GM19452 (cell line): ENCODE measurements at regions not wholly inside any gene's neighbourhood (a gene's known extent, or its start where the extent isn't known, plus 50 kb on each side); places are given as distances from the start of the nearest gene placed in this dataset.

ENCODE experiments used
- ATAC-seq: cut with Tn5 transposase; IDR thresholded peaks from one replicate; pipeline ENCODE4 v1.9.1; 2021; ENCODE audit not compliant: unreplicated experiment

DNA sequence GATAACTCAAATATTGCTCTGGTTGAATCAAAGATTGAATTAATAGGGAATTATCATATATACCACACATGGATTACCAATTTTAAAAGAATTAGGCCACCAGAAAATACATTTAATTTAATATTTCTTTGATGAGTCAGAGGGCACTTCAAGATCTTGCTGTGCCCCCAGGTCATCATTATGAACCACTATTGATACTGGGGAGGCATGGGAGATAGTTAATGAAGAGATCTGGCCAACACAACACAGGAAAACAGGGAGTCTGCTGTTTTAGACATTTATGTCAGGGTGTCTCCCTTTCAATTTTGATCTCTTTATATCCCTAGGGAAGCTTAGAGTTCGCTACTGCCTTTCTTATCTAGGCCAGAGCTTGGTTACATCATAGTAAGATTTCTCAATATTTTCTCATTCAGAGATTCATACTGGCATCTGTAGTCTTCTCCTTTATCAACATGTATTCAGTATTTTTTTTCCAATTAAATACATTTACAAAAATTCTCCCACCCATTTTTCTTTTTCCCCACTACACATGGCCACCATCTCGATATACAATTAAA is 158.3 kb upstream of the ZFHX3 start:
- no peak for ATAC-seq

DNA sequence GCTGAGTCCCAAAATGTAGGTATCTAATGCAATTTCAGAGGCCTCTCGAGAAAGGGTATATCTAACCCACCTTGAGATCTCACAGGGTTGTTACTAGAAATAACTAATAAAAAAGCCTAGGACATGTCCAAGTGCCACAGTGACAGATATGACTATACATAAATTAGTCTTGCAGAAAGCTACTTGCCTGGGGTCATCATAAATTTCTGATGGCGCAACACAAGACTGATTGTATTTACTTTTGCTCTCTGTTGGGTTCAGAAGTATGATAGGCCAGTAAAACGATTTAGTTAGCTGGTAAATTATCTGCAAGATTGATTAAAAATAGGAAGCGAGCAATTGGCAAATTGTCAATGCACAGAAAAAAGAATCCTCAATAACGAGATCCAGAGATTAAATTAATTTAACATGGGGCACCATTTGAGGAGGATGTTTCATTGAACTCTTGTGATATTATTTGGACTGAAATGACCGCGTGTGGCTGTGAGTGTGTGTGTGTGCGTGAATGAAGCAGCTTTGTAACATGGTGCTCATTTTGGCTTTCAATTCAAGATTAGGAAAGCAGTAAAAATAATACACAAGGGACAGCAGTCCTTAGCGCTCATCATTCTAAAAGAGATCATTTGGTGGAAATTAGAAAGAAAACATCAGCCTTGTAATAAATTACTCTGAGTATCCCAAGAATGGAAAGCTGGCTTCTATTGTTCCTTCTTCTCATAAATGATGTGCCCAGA is 157.4 kb upstream of the ZFHX3 start:
- no peak for ATAC-seq

DNA sequence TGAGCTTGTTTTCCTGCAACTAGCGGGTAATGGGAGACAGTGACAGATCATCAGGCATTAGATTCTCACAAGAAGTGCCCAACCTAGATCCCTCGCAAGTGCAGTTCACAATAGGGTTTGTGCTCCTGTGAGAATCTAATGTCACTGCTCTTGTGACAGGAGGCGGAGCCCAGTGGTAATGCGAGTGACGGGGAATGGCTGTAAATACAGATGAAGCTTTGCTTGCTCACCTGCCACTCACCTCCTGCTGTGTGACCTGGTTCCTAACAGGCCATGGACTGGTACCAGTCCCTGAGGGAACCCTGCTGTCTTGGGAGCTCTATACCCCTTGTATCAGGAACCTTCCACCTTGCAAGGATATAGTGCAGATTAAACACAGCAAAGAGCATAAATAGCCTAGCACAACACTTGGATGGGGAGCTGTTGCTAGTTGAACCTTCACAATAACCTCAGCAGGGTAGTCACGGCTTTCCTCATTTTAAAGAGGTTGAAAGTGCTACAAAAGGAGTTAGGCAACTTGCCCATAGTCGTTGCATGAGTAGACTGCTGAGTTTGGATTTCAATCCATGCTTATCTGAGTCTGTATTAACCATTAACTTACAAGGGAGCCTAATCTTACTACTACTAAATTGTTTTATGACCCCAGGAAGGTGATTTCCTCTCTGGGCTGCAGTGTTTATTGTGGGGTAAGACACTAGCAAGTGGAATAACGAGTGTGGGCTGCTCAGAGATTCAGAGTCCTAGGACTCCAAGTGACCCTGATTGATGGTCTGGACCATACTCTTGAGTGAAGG is 156.6 kb upstream of the ZFHX3 start:
- no peak for ATAC-seq

DNA sequence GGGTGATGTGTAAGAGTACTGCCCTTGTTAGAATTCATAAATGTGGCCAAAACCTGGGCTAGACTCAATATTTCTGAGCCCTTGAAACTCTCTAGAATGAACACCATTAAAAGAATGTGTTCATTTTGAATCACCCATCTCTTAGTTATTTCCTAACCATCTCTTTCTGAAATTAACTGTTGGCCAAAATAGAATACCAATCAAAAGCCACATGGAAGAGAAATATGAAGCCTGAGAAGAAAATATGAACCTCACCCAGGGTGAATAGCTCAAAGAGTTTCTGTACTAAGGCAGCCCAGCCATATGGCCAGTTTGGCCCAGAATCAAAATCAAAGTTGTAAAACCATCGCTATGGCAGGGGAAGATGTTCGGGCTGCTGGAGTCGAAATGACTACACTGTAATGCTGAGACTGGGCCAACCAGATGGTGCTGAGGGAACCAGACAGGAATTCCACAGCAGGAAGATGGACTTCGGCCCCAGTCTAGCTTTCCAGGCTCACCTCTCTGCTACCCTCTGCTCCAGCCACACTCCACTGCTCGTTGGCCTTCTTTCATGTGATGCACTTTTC is 154.3 kb upstream of the ZFHX3 start:
- no peak for ATAC-seq

DNA sequence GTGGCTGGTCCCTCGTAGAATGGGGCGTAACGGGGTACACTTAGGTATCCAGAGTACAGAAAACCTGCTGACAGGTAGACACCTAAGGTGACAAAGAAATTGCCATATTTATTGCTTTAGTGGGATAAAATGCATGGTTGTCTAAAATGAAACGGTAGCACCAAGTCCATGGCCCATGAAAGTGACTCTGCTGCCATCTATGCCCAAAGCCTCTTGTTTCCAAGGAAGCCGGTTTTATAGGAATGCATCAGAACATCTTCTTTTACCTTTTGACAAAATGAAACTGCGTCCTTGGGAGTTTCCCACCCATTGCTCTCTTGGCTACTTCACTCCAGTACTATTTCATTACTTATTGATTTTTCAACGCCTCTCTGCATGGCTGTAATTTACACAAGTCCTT is 151.3 kb upstream of the ZFHX3 start:
- ATAC-seq: no peak

DNA sequence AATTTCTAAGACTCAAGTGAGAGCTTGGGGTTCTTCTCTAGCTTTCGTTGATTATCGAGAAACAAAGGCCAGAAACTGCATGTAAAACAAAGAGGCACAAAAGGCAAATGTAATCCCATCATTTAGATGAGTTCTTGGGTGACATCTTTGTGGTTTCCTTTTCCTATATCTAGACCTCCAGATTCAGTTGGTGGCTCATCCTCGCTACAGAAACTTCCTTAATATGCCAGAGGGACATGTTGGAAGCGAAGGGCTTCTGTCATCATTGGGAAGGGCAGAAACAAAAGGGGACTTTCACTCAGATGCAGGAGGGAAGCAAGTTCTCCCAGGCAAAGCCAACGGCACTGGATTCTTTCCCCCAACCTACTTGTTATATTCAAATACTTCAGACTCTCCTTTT is 150.6 kb upstream of the ZFHX3 start:
- no peak for ATAC-seq

DNA sequence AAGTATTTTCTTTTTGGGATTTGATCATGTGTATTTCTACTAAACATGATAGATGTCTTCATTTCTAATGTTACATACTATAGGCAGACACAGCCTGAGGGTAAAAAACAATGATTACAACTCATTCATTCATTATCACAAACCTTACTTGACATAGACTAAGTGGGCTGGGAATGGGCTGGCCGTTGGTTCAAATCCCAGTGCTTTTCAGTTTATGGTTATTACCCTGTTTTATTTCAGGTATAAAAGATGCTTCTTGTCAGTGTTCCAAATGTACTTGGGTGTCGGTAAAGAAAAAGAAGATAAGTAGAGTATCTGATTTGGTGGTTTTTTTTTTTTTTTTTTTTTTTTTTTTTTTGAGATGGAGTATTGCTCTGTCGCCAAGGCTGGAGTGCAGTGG is 149.7 kb upstream of the ZFHX3 start:
- ATAC-seq: no peak

DNA sequence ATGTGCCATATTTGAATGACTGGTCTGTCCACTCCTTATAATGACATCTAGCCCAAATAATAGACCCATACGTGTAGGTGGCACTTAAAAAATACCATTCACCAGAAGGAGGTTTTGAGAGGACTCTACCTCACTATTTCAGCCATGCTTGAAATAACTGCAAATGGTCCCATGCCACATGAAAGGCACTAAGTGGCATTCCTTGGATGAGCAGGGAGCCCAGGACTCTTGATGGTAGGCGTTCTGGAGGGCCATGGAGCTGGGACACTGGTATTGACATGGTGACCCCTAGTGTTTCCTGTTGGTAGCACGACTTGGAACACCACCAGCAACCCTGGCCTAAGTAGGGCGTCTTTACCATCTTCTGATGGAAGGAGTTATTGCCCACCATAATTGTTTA is 148.7 kb upstream of the ZFHX3 start:
- peak; percentile 61 for ATAC-seq

DNA sequence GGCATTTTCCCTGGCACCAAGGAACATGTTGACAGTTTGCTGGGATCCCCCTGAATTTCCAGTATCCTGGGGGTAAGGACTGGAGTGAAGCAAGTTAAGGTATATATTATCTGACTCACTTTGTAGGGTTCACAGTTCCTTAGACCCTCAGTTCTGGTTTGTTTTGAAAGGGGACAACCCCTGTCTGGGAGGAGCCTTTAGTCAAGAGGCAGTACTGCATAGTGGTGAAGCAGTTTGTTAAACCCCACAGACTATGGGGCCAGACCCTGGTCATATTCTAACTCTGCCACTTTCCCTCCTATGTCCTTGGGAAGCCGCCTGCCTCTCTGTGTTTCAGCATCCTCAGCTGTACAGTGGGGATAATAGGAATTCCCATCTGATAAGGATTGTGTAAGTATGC is 145.5 kb upstream of the ZFHX3 start:
- ATAC-seq: no peak

DNA sequence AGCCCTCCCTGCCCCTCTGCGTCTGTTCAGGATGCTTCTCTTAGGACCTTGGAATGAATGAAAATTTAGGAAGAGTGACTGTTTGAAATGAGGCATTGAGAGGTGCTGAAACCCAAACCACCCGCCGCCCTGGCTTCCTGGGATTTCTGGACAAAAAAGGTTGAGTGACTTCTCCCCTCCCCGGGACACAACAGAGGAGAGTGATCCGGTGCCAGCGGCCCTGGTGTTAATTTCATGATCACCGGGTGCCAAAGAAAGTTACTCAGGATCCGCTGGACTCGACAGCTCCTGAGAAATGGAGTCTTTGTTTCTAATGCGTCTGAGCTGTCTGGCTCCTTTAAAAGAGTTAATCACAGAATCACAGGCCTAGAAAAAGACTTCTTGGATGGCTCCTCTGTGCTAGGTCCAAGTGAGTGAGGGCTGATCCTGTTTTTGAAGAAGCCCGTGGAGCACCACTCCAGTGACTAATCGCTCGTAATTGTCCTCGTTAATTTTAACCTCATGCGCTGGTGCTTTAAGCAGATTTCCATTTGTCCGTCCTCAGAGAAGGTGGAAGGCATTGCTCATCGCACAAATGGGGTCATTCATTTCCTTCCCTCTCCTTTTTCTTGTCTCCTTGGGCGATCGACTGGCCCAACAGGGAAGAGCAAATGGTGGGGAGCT is 144.4 kb upstream of the ZFHX3 start:
- no peak for ATAC-seq

DNA sequence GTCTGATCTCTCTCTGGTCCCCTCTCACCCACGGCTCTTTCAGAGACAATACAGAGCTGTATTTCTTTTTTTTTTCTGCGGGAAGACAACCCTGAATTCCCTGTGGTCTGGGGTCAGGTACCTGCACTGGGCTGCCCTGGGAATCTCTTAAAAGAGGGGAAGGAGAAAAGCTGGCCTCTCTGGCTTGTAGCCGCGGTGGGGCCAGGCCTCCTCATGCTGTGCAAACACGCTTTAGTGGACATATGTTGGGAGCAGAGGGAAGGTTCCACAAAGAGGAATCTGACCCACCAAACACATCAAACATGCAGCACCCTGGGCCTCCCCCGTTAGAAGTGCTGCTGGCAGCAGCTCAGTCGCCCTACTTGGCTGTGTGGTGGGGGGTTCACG is 143.7 kb upstream of the ZFHX3 start:
- no peak for ATAC-seq

DNA sequence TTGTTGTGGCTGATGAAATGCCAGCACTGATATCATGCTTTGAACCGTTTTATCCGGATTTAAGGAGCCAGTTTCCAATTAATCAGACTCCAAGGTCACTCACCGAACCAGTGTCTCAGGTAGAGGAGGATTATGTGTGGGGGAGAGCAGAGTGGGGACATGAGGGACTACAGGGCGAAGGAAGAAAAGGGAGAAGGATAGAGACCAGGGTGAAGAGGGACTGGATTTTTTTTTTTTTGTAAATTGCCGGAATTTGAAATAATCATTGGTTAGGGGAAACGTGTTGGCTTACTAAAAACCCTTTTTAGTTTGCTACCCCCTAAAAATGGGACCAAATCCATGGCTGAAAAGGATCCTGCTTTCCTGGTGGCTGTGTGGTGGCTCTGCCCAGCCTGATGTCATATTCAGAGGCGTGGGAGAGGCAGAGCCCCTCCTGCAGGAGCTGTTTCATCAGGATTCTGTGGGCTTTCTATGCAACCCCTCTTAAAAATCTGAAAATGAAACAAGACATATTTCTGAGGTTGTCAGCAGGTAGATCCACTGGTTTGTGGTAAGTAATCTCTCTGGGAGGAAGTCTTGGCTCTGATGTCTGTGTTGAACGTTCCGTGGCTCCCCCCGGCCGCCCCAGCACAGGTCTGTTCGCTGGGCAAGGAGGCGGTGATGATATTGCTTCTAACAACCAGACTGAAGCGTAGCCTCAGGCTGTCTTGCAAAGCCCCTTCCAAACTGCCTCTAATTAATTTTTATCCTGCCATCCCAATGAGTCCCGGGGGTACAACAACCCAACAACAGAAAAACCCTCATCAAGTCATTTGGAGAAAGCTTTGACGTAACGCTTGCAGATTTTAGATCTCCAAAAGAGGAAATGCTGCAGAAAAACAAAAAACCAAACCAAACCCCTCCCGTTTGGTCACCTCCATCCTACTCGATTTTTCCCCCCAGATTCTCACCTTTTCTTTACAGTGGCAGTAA is 143.0 kb upstream of the ZFHX3 start:
- no peak for ATAC-seq

DNA sequence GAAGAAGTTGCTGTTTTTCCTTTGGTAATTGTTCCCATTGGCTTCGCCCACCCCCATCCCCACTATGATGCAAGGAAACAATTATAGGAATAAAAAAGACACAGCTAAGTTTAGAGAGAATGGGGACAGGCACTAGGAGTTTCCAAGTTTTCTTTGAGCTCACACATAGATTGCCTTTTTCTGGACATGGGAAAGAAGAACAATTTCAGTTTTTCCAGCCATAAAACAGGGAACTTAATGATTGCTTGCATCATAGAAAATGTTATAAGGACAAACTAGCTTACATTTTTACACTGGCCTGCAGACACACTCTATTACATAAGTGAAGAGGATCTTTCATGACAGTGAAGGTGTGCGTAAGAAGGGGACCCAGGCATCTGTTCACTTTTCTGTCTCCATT is 142.3 kb upstream of the ZFHX3 start:
- no peak for ATAC-seq

DNA sequence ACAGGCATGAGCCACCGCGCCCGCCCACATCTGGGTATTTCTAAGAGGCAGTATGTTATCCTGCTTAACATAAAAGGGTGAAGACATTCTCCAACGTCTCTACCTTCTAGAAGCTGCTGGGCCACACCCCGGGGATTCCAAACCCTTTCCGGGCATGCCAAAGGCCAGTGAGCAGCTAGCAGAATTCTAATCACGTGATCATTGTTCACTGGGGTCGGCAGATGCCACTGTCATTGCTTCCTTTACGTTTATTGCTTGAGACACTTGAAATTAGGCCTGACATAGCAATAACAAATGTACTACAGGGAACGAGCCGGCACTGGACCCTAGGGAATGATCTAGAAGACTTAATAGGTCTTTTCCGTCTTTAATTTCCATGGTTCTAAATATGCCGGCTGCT is 141.2 kb upstream of the ZFHX3 start:
- no peak for ATAC-seq

DNA sequence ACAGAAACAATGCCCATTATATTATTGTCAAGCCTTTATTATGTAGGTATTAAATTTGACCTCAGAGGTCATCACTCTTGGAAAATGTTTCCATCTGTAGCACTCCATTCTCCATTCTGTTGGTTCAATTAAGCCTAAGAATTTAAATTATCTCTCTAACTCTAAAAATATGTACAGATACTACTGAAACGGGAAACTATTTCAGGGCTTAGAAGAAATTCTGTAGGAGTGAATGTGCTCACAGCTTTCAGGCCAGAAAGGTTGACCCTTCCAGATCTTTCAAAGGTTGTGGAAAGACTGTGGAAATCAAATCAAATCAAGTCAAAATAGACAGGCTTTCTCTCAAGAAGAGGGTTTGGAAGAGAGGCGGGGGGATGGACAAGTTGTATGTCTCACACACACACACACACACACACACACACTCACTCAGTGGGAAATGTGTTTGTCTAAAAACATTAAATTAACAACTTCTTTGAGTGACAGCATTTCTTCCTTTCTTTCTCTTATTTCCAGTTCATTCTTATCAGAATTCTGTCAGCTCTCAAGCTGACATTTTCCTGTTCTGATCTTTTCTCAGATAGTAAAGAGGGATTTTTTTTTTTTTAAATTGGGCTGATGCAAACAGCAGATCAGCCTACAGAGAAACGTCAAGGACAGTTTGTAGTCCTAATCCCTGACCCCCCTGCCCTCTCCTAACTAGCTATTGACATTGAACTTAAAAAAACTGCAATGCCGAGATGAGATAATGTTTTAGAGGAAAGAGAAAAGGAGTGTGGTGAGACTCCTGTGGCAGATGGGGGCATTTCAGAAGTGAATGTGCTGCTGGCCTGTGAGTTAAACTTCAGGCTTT is 139.0 kb upstream of the ZFHX3 start:
- no peak for ATAC-seq

DNA sequence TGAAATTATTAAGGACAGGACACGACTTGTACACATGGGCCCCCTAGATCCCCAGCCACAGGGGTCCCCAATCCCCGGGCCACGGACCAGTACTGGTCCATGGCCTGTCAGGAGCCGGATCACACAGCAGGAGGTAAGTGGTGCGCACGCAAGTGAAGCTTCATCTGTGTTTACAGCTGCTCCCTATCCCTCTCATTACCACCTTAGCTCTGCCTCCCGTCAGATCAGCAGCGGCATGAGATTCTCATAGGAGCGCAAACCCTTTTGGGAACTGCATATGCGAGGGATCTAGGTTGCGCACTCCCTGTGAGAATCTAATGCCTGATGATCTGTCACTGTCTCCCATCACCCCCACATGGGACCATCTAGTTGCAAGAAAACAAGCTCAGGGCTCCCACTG is 137.8 kb upstream of the ZFHX3 start:
- ATAC-seq: no peak

DNA sequence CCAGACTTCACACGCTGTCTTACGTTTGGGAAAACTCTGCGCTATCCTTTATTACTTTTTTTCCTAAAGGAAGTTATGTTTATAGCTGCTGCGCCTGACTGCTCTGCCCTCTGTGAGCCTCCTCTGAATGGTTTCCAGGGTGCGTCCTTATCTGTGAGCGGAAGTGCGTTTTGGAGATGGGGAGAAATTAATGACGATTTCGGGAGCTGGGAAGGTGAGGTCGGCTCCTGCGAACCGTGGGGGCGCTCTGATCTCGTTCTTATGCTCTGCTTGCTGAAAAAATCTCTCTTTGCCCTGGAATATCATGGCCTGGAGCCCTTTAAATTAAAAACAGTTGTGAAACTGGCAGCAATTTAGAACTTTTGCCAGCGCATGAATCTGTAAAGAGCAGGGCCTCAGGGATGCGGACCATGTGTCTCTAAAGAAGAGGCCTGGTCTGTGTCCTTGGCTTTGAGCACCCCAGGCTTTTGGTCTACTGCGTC is 135.7 kb upstream of the ZFHX3 start:
- no peak for ATAC-seq

DNA sequence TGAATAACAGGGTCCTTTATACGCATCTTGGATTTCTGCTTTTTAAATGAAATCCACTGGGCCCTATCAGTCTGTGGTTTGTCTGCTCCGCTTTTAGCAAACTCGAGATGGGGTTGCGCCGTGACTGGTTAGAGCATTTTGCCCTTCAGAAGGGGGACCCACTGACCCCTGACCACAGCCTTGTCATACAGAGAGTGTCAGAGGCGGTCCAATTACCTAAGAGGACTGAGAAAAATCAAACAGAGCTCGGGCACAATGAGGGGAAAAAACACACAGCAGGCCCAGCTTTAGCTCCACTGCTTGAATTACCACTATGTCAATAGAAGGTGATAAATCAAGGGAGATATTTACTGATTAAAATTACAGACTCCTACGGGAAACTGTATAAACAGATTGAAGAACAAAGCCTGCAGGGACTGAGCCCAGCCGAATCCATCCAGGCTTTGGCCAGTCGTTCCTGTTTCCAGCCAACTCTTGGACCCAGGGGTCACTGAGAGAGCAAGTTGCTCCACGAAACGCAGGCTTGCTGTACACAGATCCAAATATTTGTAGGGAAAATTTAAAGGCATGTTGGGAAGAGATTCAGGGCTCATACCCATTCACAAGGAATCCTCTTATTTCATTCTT is 131.9 kb upstream of the ZFHX3 start:
- ATAC-seq: no peak
